ENCODE measurements at regions not wholly inside any gene's neighbourhood (a gene's known extent, or its start where the extent isn't known, plus 50 kb on each side); places are given as distances from the start of the nearest gene placed in this dataset.
"Not testable (repeated sequence)": the region's sequence is repeated elsewhere in the genome, so short reads cannot be mapped to it uniquely, and the experiment has no call there.

- H3K4me3 ChIP-seq (ENCODE audit: low read length): no peak overlapping the region
- no peak for DNase-seq (ENCODE audit: low read depth, low spot score)
Measured at GRCh38 chr6:155895641-155896040, 440.0 kb upstream of the NOX3 start.

- no peak overlapping the region for H3K4me3 ChIP-seq (ENCODE audit: low read length)
- DNase-seq (ENCODE audit: low read depth, low spot score): peak; percentile 2
Measured at GRCh38 chr6:155894758-155895157, 439.1 kb upstream of the NOX3 start.

- no peak overlapping the region for H3K4me3 ChIP-seq (ENCODE audit: low read length)
Measured at GRCh38 chr6:155894262-155894661, 438.6 kb upstream of the NOX3 start.

GRCh38 chr6:155890409-155890808 is 434.8 kb upstream of the NOX3 start:
- no peak for DNase-seq (ENCODE audit: low read depth, low spot score)
- no peak overlapping the region for H3K4me3 ChIP-seq (ENCODE audit: low read length)

More at GRCh38 chr6:155894262-155894661, 438.6 kb upstream of the NOX3 start:
- no peak for DNase-seq (ENCODE audit: low read depth, low spot score)

GRCh38 chr6:155889410-155889809 is 433.8 kb upstream of the NOX3 start:
- no peak for DNase-seq (ENCODE audit: low read depth, low spot score)
- H3K4me3 ChIP-seq (ENCODE audit: low read length): no peak overlapping the region

GRCh38 chr6:155887421-155887820 is 431.8 kb upstream of the NOX3 start:
- H3K4me3 ChIP-seq (ENCODE audit: low read length): no peak overlapping the region
- no peak for DNase-seq (ENCODE audit: low read depth, low spot score)

- H3K4me3 ChIP-seq (ENCODE audit: low read length): no peak overlapping the region
- DNase-seq (ENCODE audit: low read depth, low spot score): no peak
Measured at GRCh38 chr6:155883741-155884140, 428.1 kb upstream of the NOX3 start.

- no peak for DNase-seq (ENCODE audit: low read depth, low spot score)
- H3K4me3 ChIP-seq (ENCODE audit: low read length): no peak overlapping the region
Measured at GRCh38 chr6:155883334-155883731, 427.7 kb upstream of the NOX3 start.

- H3K4me3 ChIP-seq (ENCODE audit: low read length): no peak overlapping the region
- DNase-seq (ENCODE audit: low read depth, low spot score): no peak
Measured at GRCh38 chr6:155882527-155883333, 427.1 kb upstream of the NOX3 start.

GRCh38 chr6:155881826-155882526 is 426.3 kb upstream of the NOX3 start:
- no peak overlapping the region for H3K4me3 ChIP-seq (ENCODE audit: low read length)
- DNase-seq (ENCODE audit: low read depth, low spot score): no peak

GRCh38 chr6:155880900-155881299 is 425.3 kb upstream of the NOX3 start:
- no peak for DNase-seq (ENCODE audit: low read depth, low spot score)
- H3K4me3 ChIP-seq (ENCODE audit: low read length): no peak overlapping the region

- no peak overlapping the region for H3K4me3 ChIP-seq (ENCODE audit: low read length)
- DNase-seq (ENCODE audit: low read depth, low spot score): no peak
Measured at GRCh38 chr6:155872961-155873360, 417.3 kb upstream of the NOX3 start.

- H3K4me3 ChIP-seq (ENCODE audit: low read length): no peak overlapping the region
- DNase-seq (ENCODE audit: low read depth, low spot score): no peak
Measured at GRCh38 chr6:155867682-155868081, 412.0 kb upstream of the NOX3 start.

GRCh38 chr6:155866676-155867390 is 411.2 kb upstream of the NOX3 start:
- not testable (repeated sequence) for DNase-seq (ENCODE audit: low read depth, low spot score); H3K4me3 ChIP-seq (ENCODE audit: low read length)

GRCh38 chr6:155861821-155862220 is 406.2 kb upstream of the NOX3 start:
- H3K4me3 ChIP-seq (ENCODE audit: low read length): no peak overlapping the region
- no peak for DNase-seq (ENCODE audit: low read depth, low spot score)

- not testable (repeated sequence) for DNase-seq (ENCODE audit: low read depth, low spot score); H3K4me3 ChIP-seq (ENCODE audit: low read length)
Measured at GRCh38 chr6:155858906-155859305, 403.3 kb upstream of the NOX3 start.

- no peak for DNase-seq (ENCODE audit: low read depth, low spot score)
- H3K4me3 ChIP-seq (ENCODE audit: low read length): no peak overlapping the region
Measured at GRCh38 chr6:155854787-155855186, 399.1 kb upstream of the NOX3 start.

GRCh38 chr6:155853011-155853410 is 397.4 kb upstream of the NOX3 start:
- H3K4me3 ChIP-seq (ENCODE audit: low read length): no peak overlapping the region
- no peak for DNase-seq (ENCODE audit: low read depth, low spot score)

GRCh38 chr6:155850408-155850841 is 394.8 kb upstream of the NOX3 start:
- no peak for DNase-seq (ENCODE audit: low read depth, low spot score)
- H3K4me3 ChIP-seq (ENCODE audit: low read length): no peak overlapping the region

GRCh38 chr6:155847711-155848110 is 392.1 kb upstream of the NOX3 start:
- no peak overlapping the region for H3K4me3 ChIP-seq (ENCODE audit: low read length)
- DNase-seq (ENCODE audit: low read depth, low spot score): no peak

All from Jurkat, Clone E6-1 (cell line).